ENCODE measurements at regions not wholly inside any gene's neighbourhood (a gene's known extent, or its start where the extent isn't known, plus 50 kb on each side); places are given as distances from the start of the nearest gene placed in this dataset.
"Not testable (repeated sequence)": the region's sequence is repeated elsewhere in the genome, so short reads cannot be mapped to it uniquely, and the experiment has no call there.

GRCh38 chr2:88932686-88933085 is 241.2 kb downstream of the RPIA start:
- FAIRE-seq = no peak

GRCh38 chr2:88933091-88933490 is 241.6 kb downstream of the RPIA start:
- FAIRE-seq = no peak

- FAIRE-seq = no peak
Observed at GRCh38 chr2:88933980-88934379, 242.5 kb downstream of the RPIA start.

GRCh38 chr2:88941178-88941577 is 249.7 kb downstream of the RPIA start:
- not testable (repeated sequence) for FAIRE-seq

- no peak for FAIRE-seq
Observed at GRCh38 chr2:88942798-88943197, 251.3 kb downstream of the RPIA start.

GRCh38 chr2:88949336-88949735 is 257.9 kb downstream of the RPIA start:
- no peak for FAIRE-seq

- no peak for FAIRE-seq
Observed at GRCh38 chr2:88950010-88950409, 258.5 kb downstream of the RPIA start.

- FAIRE-seq = no peak
Observed at GRCh38 chr2:88955607-88956006, 264.1 kb downstream of the RPIA start.

GRCh38 chr2:88959480-88960204 is 268.2 kb downstream of the RPIA start:
- no peak for FAIRE-seq

- FAIRE-seq = not testable (repeated sequence)
Observed at GRCh38 chr2:88961323-88961722, 269.9 kb downstream of the RPIA start.

- no peak for FAIRE-seq
Observed at GRCh38 chr2:88967844-88968243, 276.4 kb downstream of the RPIA start.

GRCh38 chr2:88978011-88978410 is 286.5 kb downstream of the RPIA start:
- not testable (repeated sequence) for FAIRE-seq

- FAIRE-seq = not testable (repeated sequence)
Observed at GRCh38 chr2:88978446-88978845, 287.0 kb downstream of the RPIA start.

- FAIRE-seq = not testable (repeated sequence)
Observed at GRCh38 chr2:88984079-88984478, 292.6 kb downstream of the RPIA start.

- FAIRE-seq = not testable (repeated sequence)
Observed at GRCh38 chr2:88986721-88987330, 295.4 kb downstream of the RPIA start.

- not testable (repeated sequence) for FAIRE-seq
Observed at GRCh38 chr2:88988617-88989016, 297.1 kb downstream of the RPIA start.

- not testable (repeated sequence) for FAIRE-seq
Observed at GRCh38 chr2:88992819-88993218, 301.3 kb downstream of the RPIA start.

- not testable (repeated sequence) for FAIRE-seq
Observed at GRCh38 chr2:88994856-88995255, 303.4 kb downstream of the RPIA start.

- FAIRE-seq = not testable (repeated sequence)
Observed at GRCh38 chr2:88996588-88996987, 305.1 kb downstream of the RPIA start.

GRCh38 chr2:88999365-88999764 is 307.9 kb downstream of the RPIA start:
- FAIRE-seq = no peak

GRCh38 chr2:89000235-89000634 is 308.8 kb downstream of the RPIA start:
- no peak for FAIRE-seq

- FAIRE-seq = not testable (repeated sequence)
Observed at GRCh38 chr2:89004238-89004637, 312.8 kb downstream of the RPIA start.

- not testable (repeated sequence) for FAIRE-seq
Observed at GRCh38 chr2:89020566-89020965, 329.1 kb downstream of the RPIA start.

- FAIRE-seq = not testable (repeated sequence)
Observed at GRCh38 chr2:89026296-89026695, 334.8 kb downstream of the RPIA start.

- not testable (repeated sequence) for FAIRE-seq
Observed at GRCh38 chr2:89027115-89027514, 335.6 kb downstream of the RPIA start.
